Skin of body (tissue), 1 donor: ENCODE measurements at regions not wholly inside any gene's neighbourhood (a gene's known extent, or its start where the extent isn't known, plus 50 kb on each side); places are given as distances from the start of the nearest gene placed in this dataset.

ENCODE experiments used
- DNase-seq: peaks from one replicate; lab custom pipeline; 2025; lab: John Stamatoyannopoulos, UW

GRCh38 chr13:105338006-105338405 is 1197.5 kb downstream of the EFNB2 start:
- no peak for DNase-seq

DNA sequence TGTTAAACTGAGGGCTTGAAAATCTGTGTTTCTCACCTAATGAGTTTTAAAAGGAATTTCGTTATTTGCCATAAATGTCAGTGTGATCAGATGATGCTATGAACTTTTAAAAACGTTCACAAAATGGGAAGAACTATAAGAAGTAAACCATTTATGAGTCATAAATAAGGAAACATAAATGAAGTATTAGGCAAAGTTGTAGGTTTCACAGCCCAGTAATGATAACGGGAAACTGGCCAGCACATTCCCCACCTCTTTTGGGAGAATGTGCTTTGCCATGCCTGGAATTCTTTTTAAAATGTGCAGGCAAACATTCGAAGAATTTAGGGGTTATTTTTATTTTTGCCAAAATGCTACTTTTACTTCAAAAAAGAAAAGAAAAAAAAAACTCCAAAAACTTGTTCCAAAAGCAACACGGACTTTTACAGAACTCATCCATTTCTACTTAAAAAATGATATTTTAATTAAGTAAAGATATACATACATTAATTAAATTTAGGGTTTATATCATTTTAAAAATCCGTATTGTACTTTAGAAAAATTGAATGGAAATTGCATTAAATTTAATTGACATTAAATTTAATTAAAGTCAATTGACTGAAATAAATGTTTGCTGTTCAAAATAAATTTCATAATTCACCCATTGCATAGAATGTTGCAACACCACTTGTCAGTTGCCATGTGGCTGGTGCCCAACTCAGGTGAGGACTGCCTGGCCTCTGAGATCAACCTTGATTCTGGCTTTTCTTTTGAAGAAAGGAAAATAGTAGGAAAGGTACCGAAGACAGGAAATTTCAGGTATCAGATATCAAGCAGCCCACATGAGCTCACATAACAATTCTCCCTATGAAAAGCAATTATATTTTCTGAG is 1198.5 kb downstream of the EFNB2 start:
- DNase-seq, result no peak

DNA sequence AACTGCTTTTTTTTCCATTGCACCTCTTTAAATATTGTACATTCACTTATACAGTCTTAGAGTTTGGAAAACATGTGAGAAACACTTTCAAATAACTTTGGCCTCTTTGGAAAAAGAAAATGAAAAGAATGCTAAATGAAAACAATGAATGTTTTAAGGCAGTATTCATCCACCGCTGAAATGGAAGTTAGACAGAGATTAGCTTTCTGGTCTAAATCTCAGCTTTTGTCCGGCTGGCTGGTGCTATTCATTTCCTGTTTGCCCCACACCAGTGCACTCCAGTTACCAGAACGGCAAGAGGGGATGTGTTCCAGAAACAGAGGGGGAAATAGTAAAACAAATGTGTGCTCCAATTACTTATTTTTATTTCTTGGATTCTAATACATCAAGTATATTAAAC is 1201.3 kb downstream of the EFNB2 start:
- DNase-seq, result no peak

- DNase-seq, result no peak
Observed at GRCh38 chr13:105333416-105333815, 1202.0 kb downstream of the EFNB2 start.

GRCh38 chr13:105329359-105329758 is 1206.1 kb downstream of the EFNB2 start:
- DNase-seq, result no peak

DNA sequence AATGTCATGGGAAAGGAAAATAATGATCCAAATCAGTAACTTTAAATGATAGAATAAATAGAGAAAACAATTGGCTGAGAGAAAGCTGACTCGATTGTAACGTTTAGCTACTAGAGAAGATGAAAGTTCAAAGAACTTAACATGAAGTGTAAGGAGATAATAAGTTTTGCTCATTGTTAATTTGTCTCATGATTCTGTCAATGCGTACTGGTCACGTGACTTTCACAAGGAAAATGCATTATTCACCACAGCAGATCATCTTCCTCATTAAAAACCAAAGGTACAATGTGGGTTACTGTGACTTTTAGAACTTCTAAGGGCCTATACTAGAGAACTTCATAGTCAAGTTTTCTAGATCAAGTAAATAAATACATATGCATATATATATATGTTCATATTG is 1207.2 kb downstream of the EFNB2 start:
- DNase-seq, result no peak

DNA sequence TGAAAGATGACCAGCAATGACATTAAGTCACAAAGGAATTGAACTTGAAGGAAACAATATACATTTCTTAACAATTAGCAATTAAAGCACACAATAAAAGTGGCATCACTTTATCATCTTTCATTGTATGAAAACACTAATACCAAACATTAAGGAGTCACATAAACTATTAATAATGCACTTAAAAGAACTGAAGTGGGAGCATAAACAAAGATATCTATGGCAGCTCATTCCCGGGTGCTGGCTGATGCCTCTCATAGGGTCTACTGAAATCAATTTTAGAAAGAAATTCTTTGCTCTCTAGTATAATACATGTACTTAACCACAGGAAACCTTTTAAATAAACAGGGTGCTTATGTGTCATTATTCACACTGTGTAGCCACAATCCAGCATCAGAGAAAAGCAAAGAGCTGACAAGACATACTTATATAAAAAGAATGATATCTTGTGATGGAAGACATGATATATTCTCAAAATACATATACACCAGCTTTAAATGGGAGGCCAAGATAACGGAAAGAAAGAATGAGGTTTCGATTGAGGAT is 1207.8 kb downstream of the EFNB2 start:
- no peak for DNase-seq

- DNase-seq, result no peak
Observed at GRCh38 chr13:105319875-105320274, 1215.6 kb downstream of the EFNB2 start.

DNA sequence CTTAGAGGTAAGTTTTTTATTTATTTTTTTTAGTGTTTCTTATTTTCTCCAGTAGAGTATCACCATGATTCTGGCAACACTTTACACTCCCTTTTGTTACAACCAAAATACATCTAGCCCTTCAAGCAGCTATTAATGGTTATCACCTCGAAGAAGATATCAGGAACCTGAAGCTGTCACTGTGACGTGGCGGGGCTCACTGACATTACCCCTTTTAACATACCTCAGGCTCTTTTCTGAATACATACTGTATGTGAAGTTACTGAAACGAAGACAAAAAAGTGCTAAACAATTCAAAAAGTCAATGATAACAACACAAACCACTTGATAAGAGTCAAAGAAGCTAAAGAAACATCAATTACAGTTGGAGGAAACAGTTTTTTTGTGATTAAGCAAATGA is 1218.7 kb downstream of the EFNB2 start:
- DNase-seq, result no peak

GRCh38 chr13:105312906-105313305 is 1222.6 kb downstream of the EFNB2 start:
- DNase-seq, result no peak

- no peak for DNase-seq
Observed at GRCh38 chr13:105311094-105311493, 1224.4 kb downstream of the EFNB2 start.

- DNase-seq, result no peak
Observed at GRCh38 chr13:105307776-105308175, 1227.7 kb downstream of the EFNB2 start.

DNA sequence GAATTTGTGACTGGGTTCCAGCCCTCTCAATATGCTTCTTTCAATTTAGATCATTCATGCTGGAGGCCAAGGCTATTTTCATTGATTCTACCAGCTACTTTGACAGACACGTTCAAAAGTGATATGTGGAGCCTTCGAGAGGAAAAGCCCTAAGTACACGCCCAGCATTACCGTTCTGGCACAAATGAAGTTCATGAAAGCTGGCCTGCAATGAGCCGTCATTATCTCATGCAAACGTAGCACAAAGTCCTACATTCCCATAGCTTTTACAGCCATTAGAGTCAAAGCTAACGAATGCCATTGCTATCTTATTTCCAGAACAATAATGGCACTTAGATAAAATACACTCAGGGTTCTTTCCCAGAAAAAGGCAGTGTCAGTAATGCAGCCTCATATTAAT is 1237.6 kb downstream of the EFNB2 start:
- DNase-seq, result no peak

DNA sequence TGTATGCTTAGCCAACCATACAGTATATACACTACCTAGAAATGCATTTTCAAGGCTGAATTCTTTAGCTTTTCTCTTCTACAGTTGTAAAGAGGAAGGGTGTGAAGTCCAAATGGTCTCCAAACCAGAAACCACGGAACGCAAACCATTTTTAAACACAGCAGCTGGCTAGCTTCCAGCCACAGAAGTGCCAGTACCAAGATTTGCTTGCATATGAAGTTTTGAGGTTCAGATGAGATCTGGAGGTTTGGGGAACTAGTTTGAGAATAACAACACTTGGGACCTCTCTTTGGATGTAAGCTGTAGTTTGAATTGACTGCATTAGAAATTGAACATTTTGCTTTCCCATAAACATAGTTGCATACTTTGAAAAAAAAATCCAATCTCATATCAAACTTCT is 1243.5 kb downstream of the EFNB2 start:
- DNase-seq, result no peak

DNA sequence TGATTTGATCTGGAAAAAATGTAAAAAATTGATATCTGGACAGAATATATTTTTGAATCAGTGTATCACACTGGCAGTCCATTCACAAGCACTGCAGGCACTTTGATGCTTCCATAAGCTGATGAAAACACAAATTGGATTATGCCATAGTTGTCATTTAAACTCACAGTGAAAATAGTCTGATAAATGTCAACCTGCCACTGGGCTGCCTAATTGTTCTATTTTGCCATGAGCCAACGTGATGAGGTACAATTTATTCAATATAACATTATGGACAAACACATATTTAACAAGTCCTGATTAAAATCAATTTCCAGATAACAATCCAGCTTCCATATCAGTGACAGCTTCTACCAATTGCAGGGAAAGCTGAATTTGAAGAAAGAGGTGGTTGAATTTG is 1244.9 kb downstream of the EFNB2 start:
- DNase-seq, result no peak

DNA sequence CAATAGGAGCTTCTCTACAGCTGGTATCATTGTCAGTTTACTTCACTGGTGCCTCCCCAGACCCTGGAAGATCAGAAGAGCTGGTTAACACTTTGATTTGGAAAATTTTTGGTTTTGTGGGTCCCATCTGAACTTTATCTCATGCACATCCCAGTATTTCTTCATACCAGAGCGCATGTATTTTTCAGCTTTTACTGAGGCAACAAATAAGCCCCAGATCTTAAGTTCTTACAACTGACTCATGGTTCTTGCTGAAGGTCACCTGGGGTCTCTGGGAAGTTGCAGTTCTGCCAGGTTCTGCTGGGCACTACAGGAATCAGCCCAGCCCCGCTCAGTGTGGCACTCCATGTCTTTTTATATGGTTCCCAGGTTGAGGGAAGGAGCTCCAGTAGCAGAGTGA is 1249.9 kb downstream of the EFNB2 start:
- DNase-seq, result no peak

DNA sequence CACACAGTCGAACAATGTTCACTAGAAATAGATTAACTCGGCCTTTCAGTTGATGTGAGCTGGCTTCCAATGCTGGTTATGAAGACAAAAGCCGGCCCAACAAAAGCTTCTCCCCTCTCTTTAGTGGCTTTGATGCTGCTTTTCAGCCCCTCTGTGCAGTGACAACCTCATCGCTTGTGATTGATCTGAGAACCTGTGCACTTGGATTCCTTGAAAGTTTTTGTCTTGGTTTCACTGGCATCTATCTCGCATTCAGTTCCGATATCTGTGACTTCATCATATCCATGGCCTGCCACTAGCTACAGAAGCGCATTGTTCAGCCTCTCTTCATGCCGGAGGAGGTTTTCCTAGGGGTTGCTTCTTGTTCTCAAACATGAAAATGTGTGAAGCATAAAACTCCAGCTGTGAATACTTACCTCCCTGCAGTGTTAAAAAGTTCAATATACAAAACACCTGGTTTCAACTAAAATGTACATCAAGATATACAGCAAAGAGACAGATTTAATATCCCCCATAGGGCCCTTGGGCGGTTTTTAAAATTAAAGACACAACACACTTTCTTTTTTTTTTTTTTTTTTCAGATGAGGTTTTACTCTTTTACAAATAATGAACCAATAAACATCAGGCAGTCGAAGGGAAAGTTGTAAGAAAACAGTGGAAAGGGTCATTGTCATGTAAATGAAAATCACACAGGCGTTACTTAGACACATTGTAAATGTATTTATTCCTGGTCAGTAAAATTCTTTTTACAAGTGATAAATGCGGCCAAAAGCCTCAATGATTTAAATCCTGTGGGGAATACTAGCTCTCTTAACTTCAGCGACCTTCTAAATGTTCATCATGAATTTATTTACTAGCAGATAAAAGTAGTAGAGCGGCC is 1252.8 kb downstream of the EFNB2 start:
- DNase-seq, result peak; percentile 29

GRCh38 chr13:105278943-105279381 is 1256.5 kb downstream of the EFNB2 start:
- no peak for DNase-seq

GRCh38 chr13:105276571-105276970 is 1258.9 kb downstream of the EFNB2 start:
- DNase-seq, result no peak

DNA sequence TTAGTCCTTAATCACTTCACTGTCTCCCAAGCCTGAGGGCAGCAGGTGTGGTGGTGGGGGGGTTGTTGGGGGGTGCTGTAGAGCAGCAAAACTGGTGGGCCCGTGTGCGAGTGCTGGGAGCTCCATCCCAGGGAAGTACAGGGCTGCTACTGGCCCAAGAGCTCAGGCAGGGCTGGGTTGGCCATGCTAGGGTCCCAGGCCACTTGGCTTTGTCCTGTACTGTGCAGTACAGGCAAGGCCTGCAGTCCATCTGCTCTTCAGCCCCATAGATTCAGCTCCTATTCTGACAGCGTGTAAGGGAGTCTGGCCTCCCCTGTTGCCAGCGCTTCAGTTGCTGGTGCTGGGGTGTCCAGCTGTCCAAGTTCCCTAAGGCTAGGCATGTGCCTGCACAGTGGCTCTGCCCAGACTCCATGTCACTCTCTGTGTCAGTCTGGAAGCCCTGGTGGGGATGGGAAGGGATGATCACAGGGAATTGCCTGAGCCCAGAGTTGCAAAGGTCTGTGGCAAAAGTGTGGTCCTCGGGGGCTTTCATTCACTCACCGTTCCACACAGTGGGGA is 1261.7 kb downstream of the EFNB2 start:
- DNase-seq, result no peak

GRCh38 chr13:105272660-105273631 is 1262.5 kb downstream of the EFNB2 start:
- DNase-seq, result no peak
